WTC11 (cell line): ENCODE measurements at regions not wholly inside any gene's neighbourhood (a gene's known extent, or its start where the extent isn't known, plus 50 kb on each side); places are given as distances from the start of the nearest gene placed in this dataset.

ENCODE experiments used
- ATAC-seq: fragments of 200-7000 bp; cut with Tn5 transposase; 2 replicates; pipeline ENCODE4 v1.10.0; 2021; ENCODE audit warnings: mild to moderate bottlenecking, moderate library complexity
- CTCF ChIA-PET: fragments of 300-600 bp; sonication (Branson Sonifier 250); formaldehyde crosslinking; loops from one replicate; lab custom pipeline; 2021; ENCODE audit warnings: antibody characterized with exemption; lab: Charles Lee
- POLR2A ChIA-PET: fragments of 350-600 bp; sonication (Branson Sonifier 250); formaldehyde crosslinking; loops from one replicate; lab custom pipeline; 2021; ENCODE audit warnings: antibody characterized with exemption; lab: Charles Lee
- DNase-seq: peaks from one replicate; pipeline ENCODE4 v3.0.0; 2021; ENCODE audit warnings: low spot score
- H3K27ac Mint-ChIP-seq: 2 replicates; pipeline ENCODE4 v1.8.0; 2021; ENCODE audit warnings: mixed read lengths
- H3K27me3 Mint-ChIP-seq: 2 replicates; pipeline ENCODE4 v1.8.0; 2021; ENCODE audit warnings: low read depth, mild to moderate bottlenecking, moderate library complexity, mixed read lengths
- H3K36me3 Mint-ChIP-seq: 2 replicates; pipeline ENCODE4 v1.8.0; 2021; ENCODE audit warnings: mixed read lengths
- H3K4me1 Mint-ChIP-seq: 2 replicates; pipeline ENCODE4 v1.8.0; 2022; ENCODE audit warnings: mixed read lengths
- H3K4me3 Mint-ChIP-seq: 2 replicates; pipeline ENCODE4 v1.8.0; 2021; ENCODE audit warnings: mild to moderate bottlenecking, moderate library complexity, mixed read lengths
- H3K9me3 Mint-ChIP-seq: 2 replicates; pipeline ENCODE4 v1.8.0; 2021; ENCODE audit warnings: mixed read lengths
- AR ChIP-seq: fragments of 250-450 bp; sonication (Bioruptor Pico); IDR thresholded peaks from 2 replicates; pipeline ENCODE4 v1.9.0; 2021; ENCODE audit warnings: mild to moderate bottlenecking
- CDX4 ChIP-seq: fragments of 250-450 bp; sonication (Bioruptor Pico); IDR thresholded peaks from 2 replicates; pipeline ENCODE4 v1.9.0; 2021; ENCODE audit warnings: moderate library complexity, mild to moderate bottlenecking, inconsistent platforms, borderline replicate concordance
- FOXP1 ChIP-seq: sonication (generic); formaldehyde crosslinking; IDR thresholded peaks from 2 replicates; pipeline ENCODE4 v1.8.0; 2022; ENCODE audit warnings: missing genetic modification reagents, mild to moderate bottlenecking, moderate library complexity, borderline replicate concordance
- FOXP4 ChIP-seq: sonication (generic); formaldehyde crosslinking; IDR thresholded peaks from 2 replicates; pipeline ENCODE4 v1.8.0; 2022; ENCODE audit warnings: mild to moderate bottlenecking, missing genetic modification reagents
- MLX ChIP-seq: sonication (generic); formaldehyde crosslinking; IDR thresholded peaks from 2 replicates; pipeline ENCODE4 v1.8.1; 2023; ENCODE audit warnings: mild to moderate bottlenecking, missing genetic modification reagents, moderate library complexity
- NFATC4 ChIP-seq: fragments of 250-450 bp; sonication (Bioruptor Pico); IDR thresholded peaks from 2 replicates; pipeline ENCODE4 v1.9.0; 2021; ENCODE audit warnings: mild to moderate bottlenecking
- NR2C2 ChIP-seq: sonication (generic); formaldehyde crosslinking; IDR thresholded peaks from 2 replicates; pipeline ENCODE4 v1.8.0; 2022; ENCODE audit warnings: mild to moderate bottlenecking, missing genetic modification reagents
- SMAD3 ChIP-seq: sonication (generic); formaldehyde crosslinking; IDR thresholded peaks from 2 replicates; pipeline ENCODE4 v1.8.0; 2022; ENCODE audit warnings: missing genetic modification reagents, mild to moderate bottlenecking, borderline replicate concordance
- SOX15 ChIP-seq: fragments of 250-450 bp; sonication (Bioruptor Pico); IDR thresholded peaks from 2 replicates; pipeline ENCODE4 v1.9.0; 2021; ENCODE audit warnings: mild to moderate bottlenecking
- STAT6 ChIP-seq: sonication (generic); formaldehyde crosslinking; conservative IDR thresholded peaks from 2 replicates; pipeline ENCODE4 v1.8.1; 2023; ENCODE audit warnings: mild to moderate bottlenecking, low read depth, missing genetic modification reagents, moderate library complexity
- TEAD1 ChIP-seq: sonication (generic); formaldehyde crosslinking; IDR thresholded peaks from 2 replicates; pipeline ENCODE4 v1.8.0; 2022; ENCODE audit warnings: mild to moderate bottlenecking, missing genetic modification reagents
- ZNF138 ChIP-seq: sonication (generic); formaldehyde crosslinking; conservative IDR thresholded peaks from 2 replicates; pipeline ENCODE4 v1.8.1; 2022; ENCODE audit warnings: mild to moderate bottlenecking, moderate library complexity, missing genetic modification reagents
- ZNF232 ChIP-seq: sonication (generic); formaldehyde crosslinking; IDR thresholded peaks from 2 replicates; pipeline ENCODE4 v1.8.0; 2022; ENCODE audit warnings: mild to moderate bottlenecking, missing genetic modification reagents
- ZNF263 ChIP-seq: sonication (generic); formaldehyde crosslinking; IDR thresholded peaks from 2 replicates; pipeline ENCODE4 v1.8.1; 2022; ENCODE audit warnings: low read depth, mild to moderate bottlenecking, moderate library complexity, missing genetic modification reagents
- ZNF281 ChIP-seq: sonication (generic); formaldehyde crosslinking; IDR thresholded peaks from 2 replicates; pipeline ENCODE4 v1.8.0; 2023; ENCODE audit warnings: mild to moderate bottlenecking, missing genetic modification reagents
- ZNF396 ChIP-seq: fragments of 250-450 bp; sonication (Bioruptor Pico); IDR thresholded peaks from 2 replicates; pipeline ENCODE4 v1.8.0; 2021; ENCODE audit warnings: mild to moderate bottlenecking, moderate library complexity, borderline replicate concordance
- ZNF416 ChIP-seq: fragments of 250-450 bp; sonication (Bioruptor Pico); IDR thresholded peaks from 2 replicates; pipeline ENCODE4 v1.9.0; 2021; ENCODE audit warnings: mild to moderate bottlenecking, inconsistent platforms
- ZNF423 ChIP-seq: fragments of 250-450 bp; sonication (Bioruptor Pico); IDR thresholded peaks from 2 replicates; pipeline ENCODE4 v2.1.2; 2022; ENCODE audit warnings: mild to moderate bottlenecking, moderate library complexity
- ZNF425 ChIP-seq: fragments of 250-450 bp; sonication (Bioruptor Pico); conservative IDR thresholded peaks from 2 replicates; pipeline ENCODE4 v1.9.0; 2021; ENCODE audit warnings: mild to moderate bottlenecking

GRCh38 chr9:13598738-13599137, 319.2 kb upstream of the MPDZ start (continued):
- TF ChIP-seq ZNF281 (CRISPR knock-in tag) (no peak), NFATC4 (CRISPR knock-in tag) (no peak), NR2C2 (CRISPR knock-in tag) (no peak)

- TF ChIP-seq ZNF396 (CRISPR knock-in tag) (no peak), ZNF423 (CRISPR knock-in tag) (peak; percentile 66), FOXP4 (CRISPR knock-in tag) (peak; percentile 55; the same call in 1 of the 2 replicates), TEAD1 (no peak), ZNF263 (CRISPR knock-in tag) (no peak), AR (CRISPR knock-in tag) (no peak), STAT6 (no peak), ZNF138 (CRISPR knock-in tag) (no peak)
- peaks cover 35% of the 10 kb centered on the region for H3K4me1 Mint-ChIP-seq
- H3K27ac Mint-ChIP-seq: peak overlapping the region; percentile 97
- H3K27me3 Mint-ChIP-seq: no peaks in the 10 kb centered on the region
- no peaks in the 10 kb centered on the region for H3K9me3 Mint-ChIP-seq
- ChIA-PET POLR2A (no interaction called here), CTCF (interaction anchor here (0.7 kb wide), 1 partner anchor 476 kb away, joined by 4 read pairs; no protein-coding TSS in a partner anchor)
- H3K4me3 Mint-ChIP-seq: no peak overlapping the region
- ATAC-seq: peak; percentile 43
- DNase-seq: no peak
- no peaks in the 10 kb centered on the region for H3K36me3 Mint-ChIP-seq
Observed at GRCh38 chr9:13597427-13597826, 317.9 kb upstream of the MPDZ start.

GRCh38 chr9:13597004-13597403, 317.5 kb upstream of the MPDZ start:
- CTCF ChIA-PET: no interaction called here
- ATAC-seq: 0 out of 2 replicates have a peak, but pooled peaks have one; percentile 7
- no peak for DNase-seq
- TF ChIP-seq SOX15 (CRISPR knock-in tag): no peak
- no peak for TF ChIP-seq SMAD3 (CRISPR knock-in tag)
- TF ChIP-seq CDX4: no peak
- no peak for TF ChIP-seq ZNF425 (CRISPR knock-in tag)
- TF ChIP-seq FOXP1 (CRISPR knock-in tag): no peak
- TF ChIP-seq MLX (CRISPR knock-in tag): no peak
- TF ChIP-seq ZNF416 (CRISPR knock-in tag): no peak
- no peak for TF ChIP-seq ZNF232 (CRISPR knock-in tag)
- H3K36me3 Mint-ChIP-seq: no peaks in the 10 kb centered on the region
- peak overlapping the region; percentile 37; the same call in 1 of the 2 replicates for H3K4me3 Mint-ChIP-seq
- POLR2A ChIA-PET: no interaction called here
- peak overlapping the region; percentile 97 for H3K27ac Mint-ChIP-seq
- no peaks in the 10 kb centered on the region for H3K27me3 Mint-ChIP-seq
- peaks cover 35% of the 10 kb centered on the region for H3K4me1 Mint-ChIP-seq
- no peaks in the 10 kb centered on the region for H3K9me3 Mint-ChIP-seq
